Tibial nerve (tissue), 4 donors: ENCODE measurements at regions not wholly inside any gene's neighbourhood (a gene's known extent, or its start where the extent isn't known, plus 50 kb on each side); places are given as distances from the start of the nearest gene placed in this dataset.

Source experiments
- DNase-seq, 2 donors: peaks; one replicate each; pipeline ENCODE4 v3.0.0-alpha.2; 2019; ENCODE audit warnings: low spot score in 2 of 2
- H3K27ac ChIP-seq, 4 donors: fragments of 200-600 bp; sonication (generic) in 3 of 4; one replicate each; pipeline ENCODE4 v1.5.1; 2017 to 2019; ENCODE audit warnings: mild to moderate bottlenecking in 1 of 4
- H3K27me3 ChIP-seq, 2 donors: fragments of 200-600 bp; sonication (generic) in 1 of 2; one replicate each; pipeline versions ENCODE4 v1.5.1 to v1.6.0; 2017 to 2019
- H3K36me3 ChIP-seq, 3 donors: fragments of 200-600 bp; sonication (generic); one replicate each; pipeline ENCODE4 v1.5.1; 2018 to 2019
- H3K4me1 ChIP-seq, 4 donors: fragments of 200-600 bp; sonication (generic) in 3 of 4; one replicate each; pipeline ENCODE4 v1.5.1; 2017 to 2019
- H3K4me3 ChIP-seq, 4 donors: fragments of 200-600 bp; sonication (generic) in 3 of 4; one replicate each; pipeline ENCODE4 v1.5.1; 2017 to 2019; ENCODE audit warnings: mild to moderate bottlenecking in 1 of 4, moderate library complexity in 1 of 4
- H3K9me3 ChIP-seq, 4 donors: fragments of 200-600 bp; sonication (generic) in 3 of 4; one replicate each; pipeline ENCODE4 v1.5.1; 2017 to 2019
- EP300 ChIP-seq, 2 donors: sonication (generic); formaldehyde crosslinking; IDR thresholded peaks; one replicate each; pipeline ENCODE4 v1.6.1; 2017; ENCODE audit warnings: antibody characterized with exemption in 2 of 2, mild to moderate bottlenecking in 1 of 2
- POLR2A ChIP-seq, 2 donors: fragments of 450-650 bp; IDR thresholded peaks; one replicate each; pipeline ENCODE4 v1.6.1; 2017; ENCODE audit warnings: antibody characterized with exemption in 2 of 2, mild to moderate bottlenecking in 2 of 2, moderate library complexity in 2 of 2
- WGBS, 2 donors: methylation state at CpG; one replicate each; pipeline ENCODE4 v1.1.5; 2018; 5-methylcytosine and 5-hydroxymethylcytosine counted together
- TF ChIP-seq, protein P1 (sequence below), 5 experiments: fragments of 200-600 bp in 3 of 5; fragments of 450-650 bp in 2 of 5; sonication (generic) in 3 of 5; IDR thresholded peaks; one replicate each; pipeline ENCODE4 v1.5.1; 2016 to 2019; ENCODE audit warnings: antibody characterized with exemption in 5 of 5, mild to moderate bottlenecking in 3 of 5, moderate library complexity in 2 of 5

DNA sequence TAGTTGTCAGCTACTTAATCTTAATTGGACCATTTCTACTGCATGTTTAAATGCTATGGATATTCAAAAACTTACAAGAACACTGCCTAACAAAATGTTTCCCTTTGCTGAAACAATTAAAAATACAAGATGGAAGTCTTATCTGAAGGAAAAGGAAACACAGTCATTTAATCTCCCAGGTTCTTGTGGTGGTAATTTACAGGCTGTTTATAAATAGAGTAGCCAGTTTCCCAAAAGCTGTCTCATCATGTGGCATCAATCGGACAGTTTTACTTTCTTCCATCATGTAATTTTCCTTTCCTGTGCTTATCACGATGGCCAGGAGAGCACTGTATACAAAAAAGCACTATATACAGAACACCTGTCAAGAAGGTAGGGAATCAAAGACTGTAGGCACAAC is 368.1 kb downstream of the ZEB2 start:
- no peak for DNase-seq
- H3K27ac ChIP-seq: no peak overlapping the region
- no peaks in the 10 kb centered on the region for H3K36me3 ChIP-seq
- no peak overlapping the region for H3K4me3 ChIP-seq
- H3K9me3 ChIP-seq: no peaks in the 10 kb centered on the region
- TF ChIP-seq, protein P1, sequence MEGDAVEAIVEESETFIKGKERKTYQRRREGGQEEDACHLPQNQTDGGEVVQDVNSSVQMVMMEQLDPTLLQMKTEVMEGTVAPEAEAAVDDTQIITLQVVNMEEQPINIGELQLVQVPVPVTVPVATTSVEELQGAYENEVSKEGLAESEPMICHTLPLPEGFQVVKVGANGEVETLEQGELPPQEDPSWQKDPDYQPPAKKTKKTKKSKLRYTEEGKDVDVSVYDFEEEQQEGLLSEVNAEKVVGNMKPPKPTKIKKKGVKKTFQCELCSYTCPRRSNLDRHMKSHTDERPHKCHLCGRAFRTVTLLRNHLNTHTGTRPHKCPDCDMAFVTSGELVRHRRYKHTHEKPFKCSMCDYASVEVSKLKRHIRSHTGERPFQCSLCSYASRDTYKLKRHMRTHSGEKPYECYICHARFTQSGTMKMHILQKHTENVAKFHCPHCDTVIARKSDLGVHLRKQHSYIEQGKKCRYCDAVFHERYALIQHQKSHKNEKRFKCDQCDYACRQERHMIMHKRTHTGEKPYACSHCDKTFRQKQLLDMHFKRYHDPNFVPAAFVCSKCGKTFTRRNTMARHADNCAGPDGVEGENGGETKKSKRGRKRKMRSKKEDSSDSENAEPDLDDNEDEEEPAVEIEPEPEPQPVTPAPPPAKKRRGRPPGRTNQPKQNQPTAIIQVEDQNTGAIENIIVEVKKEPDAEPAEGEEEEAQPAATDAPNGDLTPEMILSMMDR (IDR thresholded peaks at IDR 0.05): no peak
- TF ChIP-seq EP300 (IDR thresholded peaks at IDR 0.05) (no peak), POLR2A (IDR thresholded peaks at IDR 0.05) (no peak)
- no peaks in the 10 kb centered on the region for H3K27me3 ChIP-seq
- H3K4me1 ChIP-seq: no peaks in the 10 kb centered on the region
- 79 to 82% methylated on average over 2 of the region's 2 CpGs for WGBS, 2 donors

DNA sequence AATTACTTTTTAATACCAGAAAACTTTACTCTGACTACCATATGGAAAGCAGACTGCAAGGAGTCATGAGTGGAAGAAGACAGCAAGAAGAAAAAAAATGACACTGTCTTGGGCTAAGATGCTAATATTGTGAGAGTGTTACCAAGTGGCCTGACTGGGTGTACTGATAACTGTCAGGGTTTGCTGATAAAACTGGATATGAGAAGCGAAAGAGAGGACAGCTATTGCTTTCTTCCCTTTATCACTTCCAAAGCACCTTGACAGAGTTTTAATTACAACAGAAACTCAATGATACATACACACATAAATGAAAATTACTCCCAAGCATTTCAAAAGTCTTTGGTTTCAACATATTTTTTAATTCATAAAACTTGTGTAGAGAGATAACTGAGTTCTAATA is 368.5 kb downstream of the ZEB2 start:
- 93 to 97% methylated on average over 1 of the region's 1 CpG for WGBS, 2 donors
- TF ChIP-seq POLR2A (IDR thresholded peaks at IDR 0.05) (no peak), EP300 (IDR thresholded peaks at IDR 0.05) (no peak)
- TF ChIP-seq, protein P1 (IDR thresholded peaks at IDR 0.05): no peak
- H3K4me3 ChIP-seq: no peak overlapping the region

DNA sequence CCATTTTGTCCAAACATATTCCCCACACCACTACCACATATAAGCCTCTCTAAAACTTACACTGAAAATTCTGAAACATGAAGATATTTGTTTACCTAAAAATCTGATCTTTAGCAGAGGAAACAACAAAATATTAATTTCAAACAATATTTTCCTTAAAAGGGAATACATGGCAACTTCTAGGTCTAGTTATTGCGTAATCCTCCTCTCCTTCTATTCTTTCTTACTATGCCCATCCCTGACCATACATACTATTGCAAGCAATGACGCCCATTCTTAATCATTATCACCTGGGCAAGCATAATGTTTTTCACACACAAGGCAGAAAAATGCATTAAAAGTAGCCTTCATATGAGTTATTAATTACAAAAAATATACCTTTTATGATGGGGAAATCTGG is 372.6 kb downstream of the ZEB2 start:
- TF ChIP-seq EP300 (IDR thresholded peaks at IDR 0.05) (no peak), POLR2A (IDR thresholded peaks at IDR 0.05) (no peak)
- TF ChIP-seq, protein P1 (IDR thresholded peaks at IDR 0.05): no peak
- Histone ChIP-seq H3K27ac (no peak overlapping the region), H3K9me3 (no peaks in the 10 kb centered on the region), H3K4me3 (no peak overlapping the region), H3K36me3 (no peaks in the 10 kb centered on the region), H3K27me3 (no peaks in the 10 kb centered on the region), H3K4me1 (peaks cover 0 to 8% (median 3%) of the 10 kb centered on the region in 4 donors)
- WGBS, 2 donors: 92 to 97% methylated on average over 2 of the region's 2 CpGs
- DNase-seq: no peak

More for the DNA sequence above, 368.5 kb downstream of the ZEB2 start:
- Histone ChIP-seq H3K36me3 (no peaks in the 10 kb centered on the region), H3K27me3 (no peaks in the 10 kb centered on the region), H3K27ac (no peak overlapping the region), H3K9me3 (no peaks in the 10 kb centered on the region), H3K4me1 (no peaks in the 10 kb centered on the region)
- DNase-seq: no peak

DNA sequence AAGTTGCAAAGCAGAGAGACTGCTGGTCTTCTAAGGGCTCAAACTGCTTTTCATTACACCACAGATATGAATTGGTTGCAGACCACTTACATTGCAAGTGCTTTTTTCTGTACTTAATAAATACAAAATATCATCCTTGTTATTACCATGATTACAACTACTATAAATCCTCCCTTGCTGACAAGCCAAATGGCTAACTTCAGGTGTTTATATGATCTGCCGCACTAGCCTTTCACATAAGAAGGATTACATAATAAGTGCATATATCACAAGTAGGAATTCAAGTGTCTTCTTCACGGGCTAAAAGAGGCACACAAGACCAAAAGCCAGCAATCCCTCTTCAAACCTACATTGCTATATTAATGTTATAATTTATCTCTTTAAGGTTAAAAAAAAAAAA is 373.0 kb downstream of the ZEB2 start:
- peaks cover 0 to 8% (median 3%) of the 10 kb centered on the region in 4 donors for H3K4me1 ChIP-seq
- WGBS, 2 donors: 94 to 97% methylated on average over 2 of the region's 2 CpGs
- H3K36me3 ChIP-seq: no peaks in the 10 kb centered on the region
- H3K4me3 ChIP-seq: no peak overlapping the region
- TF ChIP-seq EP300 (IDR thresholded peaks at IDR 0.05) (no peak), POLR2A (IDR thresholded peaks at IDR 0.05) (no peak)
- TF ChIP-seq, protein P1 (IDR thresholded peaks at IDR 0.05): no peak
- no peak for DNase-seq
- no peaks in the 10 kb centered on the region for H3K9me3 ChIP-seq
- no peaks in the 10 kb centered on the region for H3K27me3 ChIP-seq
- H3K27ac ChIP-seq: no peak overlapping the region

- H3K9me3 ChIP-seq: no peaks in the 10 kb centered on the region
- no peaks in the 10 kb centered on the region for H3K27me3 ChIP-seq
- DNase-seq: no peak
- no peak overlapping the region for H3K4me3 ChIP-seq
- H3K36me3 ChIP-seq: no peaks in the 10 kb centered on the region
- TF ChIP-seq, protein P1 (IDR thresholded peaks at IDR 0.05): no peak
- TF ChIP-seq EP300 (IDR thresholded peaks at IDR 0.05): no peak
- no peak for TF ChIP-seq POLR2A (IDR thresholded peaks at IDR 0.05)
- no peak overlapping the region for H3K27ac ChIP-seq
- peaks cover 0 to 8% (median 3%) of the 10 kb centered on the region in 4 donors for H3K4me1 ChIP-seq
- WGBS, 2 donors: 53 to 64% methylated on average over 1 of the region's 1 CpG
These were observed 373.8 kb downstream of the ZEB2 start for GRCh38 chr2:144146076-144146475.
